ENCODE measurements at regions not wholly inside any gene's neighbourhood (a gene's known extent, or its start where the extent isn't known, plus 50 kb on each side); places are given as distances from the start of the nearest gene placed in this dataset.

DNA sequence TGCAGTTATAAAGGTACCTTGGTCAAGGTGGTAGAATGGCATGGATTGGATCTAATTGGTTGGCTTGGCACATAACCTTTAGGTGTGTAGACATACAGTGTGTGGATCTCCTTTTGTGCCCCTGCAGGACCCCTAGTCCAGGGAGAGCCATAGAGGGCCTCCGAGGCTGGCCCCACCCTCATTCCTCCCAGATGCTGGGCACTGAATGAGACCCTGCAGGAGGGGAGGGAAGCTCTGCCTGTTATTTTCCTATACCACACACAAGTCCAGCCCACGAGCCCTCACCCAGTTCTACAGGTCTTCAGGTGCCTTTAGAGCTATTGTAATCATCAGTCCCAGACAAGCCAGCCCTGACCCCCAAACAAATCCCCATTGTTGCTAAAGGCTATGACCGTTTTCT is 58.9 kb downstream of the KCNF1 start:
- TF ChIP-seq POLR2A (IDR thresholded peaks at IDR 0.05; ENCODE audit: low read length) (no peak), GATA1 (IDR thresholded peaks at IDR 0.05; ENCODE audit: low read depth, low read length) (no peak)

All from erythroblast (primary cell).